KMS-11 (cell line): ENCODE measurements at regions not wholly inside any gene's neighbourhood (a gene's known extent, or its start where the extent isn't known, plus 50 kb on each side); places are given as distances from the start of the nearest gene placed in this dataset.

ENCODE experiments used
- H2AFZ ChIP-seq: fragments of 200-600 bp; sonication (generic); 2 replicates; pipeline ENCODE4 v1.6.1; 2016; ENCODE audit warnings: antibody characterized with exemption, mixed run types, low read depth
- H3K27ac ChIP-seq: fragments of 200-600 bp; sonication (generic); 2 replicates; pipeline ENCODE4 v1.6.1; 2016; ENCODE audit warnings: mild to moderate bottlenecking, mixed run types
- H3K27me3 ChIP-seq: fragments of 200-600 bp; sonication (generic); 2 replicates; pipeline ENCODE4 v1.6.1; 2017; ENCODE audit warnings: mild to moderate bottlenecking, low read depth, mixed run types, moderate library complexity; ENCODE audit not compliant: insufficient read depth
- H3K36me3 ChIP-seq: fragments of 200-600 bp; sonication (generic); 2 replicates; pipeline ENCODE4 v1.6.1; 2017; ENCODE audit warnings: mild to moderate bottlenecking, mixed run types; ENCODE audit not compliant: insufficient read depth
- H3K4me1 ChIP-seq: fragments of 200-600 bp; sonication (generic); 2 replicates; pipeline ENCODE4 v1.6.1; 2016; ENCODE audit warnings: mild to moderate bottlenecking, low read depth, mixed run types; ENCODE audit not compliant: poor library complexity, severe bottlenecking
- H3K4me2 ChIP-seq: fragments of 200-600 bp; sonication (generic); 2 replicates; pipeline ENCODE4 v1.7.0; 2016; ENCODE audit warnings: mild to moderate bottlenecking, mixed run types
- H3K4me3 ChIP-seq: fragments of 200-600 bp; sonication (generic); IDR thresholded peaks from 2 replicates; pipeline ENCODE4 v1.6.1; 2017; ENCODE audit warnings: low read depth, low read length, mixed read lengths; ENCODE audit not compliant: insufficient read depth
- H3K79me2 ChIP-seq: fragments of 200-600 bp; sonication (generic); 2 replicates; pipeline ENCODE4 v1.6.1; 2016; ENCODE audit warnings: low read depth, mixed run types; ENCODE audit not compliant: insufficient read depth
- H3K9ac ChIP-seq: fragments of 200-600 bp; sonication (generic); 2 replicates; pipeline ENCODE4 v1.6.1; 2016; ENCODE audit warnings: mild to moderate bottlenecking, mixed run types
- H4K20me1 ChIP-seq: fragments of 200-600 bp; sonication (generic); 2 replicates; pipeline ENCODE4 v1.6.1; 2016; ENCODE audit warnings: mild to moderate bottlenecking, mixed run types; ENCODE audit not compliant: insufficient read depth
- TF ChIP-seq, protein P1 (sequence below): fragments of 200-600 bp; sonication (generic); conservative IDR thresholded peaks from 2 replicates; pipeline ENCODE4 v1.6.1; 2017; ENCODE audit warnings: low read depth, mild to moderate bottlenecking, antibody characterized with exemption, low read length, moderate library complexity, mixed read lengths

DNA sequence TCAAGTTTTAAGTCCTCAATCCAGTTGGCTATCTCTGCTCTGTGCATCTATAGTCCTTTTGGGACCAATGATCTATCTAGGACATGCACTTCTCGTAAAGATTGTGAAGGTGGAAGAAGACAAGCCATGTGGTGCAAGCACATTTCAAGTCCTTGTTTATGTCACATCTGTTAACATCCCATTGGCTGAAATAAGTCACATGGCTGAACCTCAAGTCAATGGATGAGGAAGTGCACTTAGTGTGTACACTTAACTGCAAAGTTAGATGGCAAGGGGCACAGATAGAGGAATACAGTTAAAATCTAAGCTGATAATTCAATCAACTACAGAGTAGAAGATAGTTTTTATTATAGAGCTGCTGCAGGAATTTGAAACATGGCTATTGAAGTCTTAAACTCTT is 362.8 kb upstream of the TBX3 start:
- H3K4me2 ChIP-seq = no peak overlapping the region
- H3K27ac ChIP-seq = no peak overlapping the region
- no peaks in the 10 kb centered on the region for H4K20me1 ChIP-seq
- no peak overlapping the region for H3K9ac ChIP-seq
- no peaks in the 10 kb centered on the region for H3K36me3 ChIP-seq
- no peak overlapping the region for H3K4me3 ChIP-seq
- H3K79me2 ChIP-seq = no peaks in the 10 kb centered on the region
- no peaks in the 10 kb centered on the region for H3K4me1 ChIP-seq
- TF ChIP-seq, protein P1, sequence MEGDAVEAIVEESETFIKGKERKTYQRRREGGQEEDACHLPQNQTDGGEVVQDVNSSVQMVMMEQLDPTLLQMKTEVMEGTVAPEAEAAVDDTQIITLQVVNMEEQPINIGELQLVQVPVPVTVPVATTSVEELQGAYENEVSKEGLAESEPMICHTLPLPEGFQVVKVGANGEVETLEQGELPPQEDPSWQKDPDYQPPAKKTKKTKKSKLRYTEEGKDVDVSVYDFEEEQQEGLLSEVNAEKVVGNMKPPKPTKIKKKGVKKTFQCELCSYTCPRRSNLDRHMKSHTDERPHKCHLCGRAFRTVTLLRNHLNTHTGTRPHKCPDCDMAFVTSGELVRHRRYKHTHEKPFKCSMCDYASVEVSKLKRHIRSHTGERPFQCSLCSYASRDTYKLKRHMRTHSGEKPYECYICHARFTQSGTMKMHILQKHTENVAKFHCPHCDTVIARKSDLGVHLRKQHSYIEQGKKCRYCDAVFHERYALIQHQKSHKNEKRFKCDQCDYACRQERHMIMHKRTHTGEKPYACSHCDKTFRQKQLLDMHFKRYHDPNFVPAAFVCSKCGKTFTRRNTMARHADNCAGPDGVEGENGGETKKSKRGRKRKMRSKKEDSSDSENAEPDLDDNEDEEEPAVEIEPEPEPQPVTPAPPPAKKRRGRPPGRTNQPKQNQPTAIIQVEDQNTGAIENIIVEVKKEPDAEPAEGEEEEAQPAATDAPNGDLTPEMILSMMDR = no peak
- no peaks in the 10 kb centered on the region for H3K27me3 ChIP-seq
- H2AFZ ChIP-seq = no peak overlapping the region

DNA sequence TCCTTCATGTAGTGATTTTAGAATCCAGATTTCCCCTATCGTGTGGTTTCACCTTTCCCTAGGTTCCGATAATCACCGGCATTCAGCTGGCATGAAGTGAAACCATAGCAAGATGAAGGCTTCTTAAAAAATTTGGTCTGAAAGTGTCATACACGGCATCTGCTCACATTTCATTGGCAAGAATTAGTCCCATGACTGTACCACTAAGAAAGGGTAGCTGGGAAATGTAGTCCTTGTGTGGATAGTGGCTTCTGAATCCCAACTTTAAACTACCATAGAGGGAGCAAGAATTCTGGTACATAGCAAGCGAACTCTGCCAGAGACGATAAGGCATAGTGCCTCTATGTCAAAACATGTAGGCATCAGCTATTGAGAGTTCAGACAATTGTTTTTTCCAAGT is 360.1 kb upstream of the TBX3 start:
- TF ChIP-seq, protein P1 = no peak
- no peaks in the 10 kb centered on the region for H3K27me3 ChIP-seq
- H3K36me3 ChIP-seq = no peaks in the 10 kb centered on the region
- H3K79me2 ChIP-seq = no peaks in the 10 kb centered on the region
- H3K9ac ChIP-seq = no peak overlapping the region
- H3K4me3 ChIP-seq = no peak overlapping the region
- no peak overlapping the region for H3K27ac ChIP-seq
- H2AFZ ChIP-seq = no peak overlapping the region
- no peak overlapping the region for H3K4me2 ChIP-seq
- no peaks in the 10 kb centered on the region for H4K20me1 ChIP-seq
- H3K4me1 ChIP-seq = no peaks in the 10 kb centered on the region

DNA sequence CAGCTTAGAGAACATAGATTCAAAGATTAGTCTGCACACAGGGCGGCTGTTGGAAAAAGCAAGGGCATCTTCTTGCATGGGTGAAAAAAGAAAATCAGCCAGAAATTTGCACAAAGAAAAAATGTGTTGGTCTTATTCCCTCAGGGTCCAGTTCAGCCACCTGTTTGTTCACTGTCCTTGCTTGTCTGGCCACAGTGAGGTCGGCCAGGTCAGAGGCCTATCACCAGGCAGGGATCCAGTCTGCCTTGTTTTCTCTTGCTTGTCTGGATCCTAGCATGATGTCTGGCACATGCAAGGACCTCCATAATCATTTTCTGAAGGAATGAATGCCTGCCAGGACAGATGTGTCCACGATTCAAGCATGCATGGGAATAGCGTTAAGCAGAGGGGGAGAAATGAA is 359.1 kb upstream of the TBX3 start:
- H2AFZ ChIP-seq = no peak overlapping the region
- H3K4me2 ChIP-seq = no peak overlapping the region
- H3K79me2 ChIP-seq = no peaks in the 10 kb centered on the region
- H3K4me1 ChIP-seq = no peaks in the 10 kb centered on the region
- H3K27me3 ChIP-seq = no peaks in the 10 kb centered on the region
- H4K20me1 ChIP-seq = no peaks in the 10 kb centered on the region
- no peak overlapping the region for H3K4me3 ChIP-seq
- no peak overlapping the region for H3K27ac ChIP-seq
- H3K36me3 ChIP-seq = no peaks in the 10 kb centered on the region
- TF ChIP-seq, protein P1 = no peak
- H3K9ac ChIP-seq = no peak overlapping the region

DNA sequence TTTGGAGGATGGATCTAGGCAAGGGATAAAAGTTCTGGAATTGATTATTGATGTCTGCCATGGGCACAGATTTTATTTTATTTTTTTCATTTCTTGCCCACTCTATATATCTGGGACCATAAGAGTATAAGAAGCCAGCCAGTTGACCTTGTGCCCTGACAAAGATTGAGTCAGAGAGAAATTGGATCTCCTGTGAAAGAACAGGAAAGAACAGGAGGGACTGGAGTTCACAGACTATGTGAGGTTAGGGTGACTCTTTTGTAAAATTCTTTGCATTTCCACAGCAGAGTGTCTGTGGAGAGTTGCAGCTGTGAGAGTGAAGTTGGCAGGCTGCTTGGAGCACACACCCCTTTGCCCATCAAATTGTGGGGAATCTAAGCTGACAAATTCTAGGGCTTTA is 358.4 kb upstream of the TBX3 start:
- TF ChIP-seq, protein P1 = no peak
- no peak overlapping the region for H3K4me2 ChIP-seq
- H4K20me1 ChIP-seq = no peaks in the 10 kb centered on the region
- no peak overlapping the region for H3K9ac ChIP-seq
- no peak overlapping the region for H2AFZ ChIP-seq
- H3K36me3 ChIP-seq = no peaks in the 10 kb centered on the region
- H3K27me3 ChIP-seq = no peaks in the 10 kb centered on the region
- no peak overlapping the region for H3K27ac ChIP-seq
- H3K4me3 ChIP-seq = no peak overlapping the region
- H3K79me2 ChIP-seq = no peaks in the 10 kb centered on the region
- no peaks in the 10 kb centered on the region for H3K4me1 ChIP-seq

DNA sequence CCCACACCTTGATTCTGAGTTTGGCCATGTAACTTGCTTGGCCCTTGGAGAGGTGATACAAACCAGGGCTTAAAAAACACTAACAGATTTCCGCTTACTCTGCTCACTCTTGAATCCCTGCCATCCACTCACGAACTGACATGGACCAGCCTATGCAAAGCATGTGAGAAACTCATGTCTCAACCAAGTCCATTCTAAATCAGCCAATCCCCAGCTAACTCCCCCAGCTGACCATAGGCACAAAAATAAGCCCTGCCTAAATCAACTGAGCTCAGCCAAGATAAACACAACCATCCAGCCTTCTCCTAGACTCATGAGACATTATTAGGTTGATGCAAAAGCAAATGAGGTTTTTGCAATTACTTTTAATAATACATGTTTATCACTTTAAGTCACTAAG is 353.9 kb upstream of the TBX3 start:
- no peak overlapping the region for H3K4me2 ChIP-seq
- no peak overlapping the region for H2AFZ ChIP-seq
- H3K79me2 ChIP-seq = no peaks in the 10 kb centered on the region
- H3K27me3 ChIP-seq = no peaks in the 10 kb centered on the region
- no peak overlapping the region for H3K4me3 ChIP-seq
- no peak overlapping the region for H3K9ac ChIP-seq
- no peaks in the 10 kb centered on the region for H3K4me1 ChIP-seq
- no peak overlapping the region for H3K27ac ChIP-seq
- TF ChIP-seq, protein P1 = no peak
- H4K20me1 ChIP-seq = no peaks in the 10 kb centered on the region
- no peaks in the 10 kb centered on the region for H3K36me3 ChIP-seq
